Ovary (tissue), 3 donors: ENCODE measurements at regions not wholly inside any gene's neighbourhood (a gene's known extent, or its start where the extent isn't known, plus 50 kb on each side); places are given as distances from the start of the nearest gene placed in this dataset.

ENCODE experiments used
- EP300 ChIP-seq: sonication (generic); formaldehyde crosslinking; IDR thresholded peaks from one replicate; pipeline ENCODE4 v1.6.1; 2017; ENCODE audit warnings: antibody characterized with exemption
- POLR2A ChIP-seq: fragments of 450-650 bp; IDR thresholded peaks from one replicate; pipeline ENCODE4 v1.6.1; 2017; ENCODE audit warnings: antibody characterized with exemption, mild to moderate bottlenecking, moderate library complexity
- TF ChIP-seq, protein P1 (sequence below), 3 donors: fragments of 450-650 bp in 2 of 3; fragments of 200-600 bp in 1 of 3; IDR thresholded peaks; one replicate each; pipeline versions ENCODE4 v1.5.1 to v1.8.0; 2016 to 2022; ENCODE audit warnings: antibody characterized with exemption in 3 of 3, mild to moderate bottlenecking in 1 of 3
- donor health status: DM: no; HTN: no; CAD: no.

DNA sequence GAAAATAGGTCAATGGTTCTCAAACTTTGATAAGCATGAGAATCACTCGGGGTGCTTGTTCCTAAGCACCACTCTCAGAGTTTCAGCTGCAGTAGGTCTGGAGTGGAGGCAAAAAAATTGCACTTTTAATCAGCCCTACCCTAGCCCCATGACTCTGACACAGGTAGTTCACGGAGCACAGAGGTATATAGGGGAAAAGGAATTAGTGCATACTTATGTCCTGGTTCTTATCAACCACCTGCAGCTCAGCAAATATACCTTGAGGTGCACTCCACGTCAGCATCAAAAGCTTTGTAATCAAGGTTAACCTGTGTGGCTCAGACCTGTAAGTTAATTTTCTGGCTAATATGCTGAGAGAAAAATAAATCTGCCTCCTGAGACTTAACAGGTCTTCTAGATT, 138.8 kb upstream of the HMGN3 start:
- no peak for TF ChIP-seq POLR2A
- TF ChIP-seq, protein P1, sequence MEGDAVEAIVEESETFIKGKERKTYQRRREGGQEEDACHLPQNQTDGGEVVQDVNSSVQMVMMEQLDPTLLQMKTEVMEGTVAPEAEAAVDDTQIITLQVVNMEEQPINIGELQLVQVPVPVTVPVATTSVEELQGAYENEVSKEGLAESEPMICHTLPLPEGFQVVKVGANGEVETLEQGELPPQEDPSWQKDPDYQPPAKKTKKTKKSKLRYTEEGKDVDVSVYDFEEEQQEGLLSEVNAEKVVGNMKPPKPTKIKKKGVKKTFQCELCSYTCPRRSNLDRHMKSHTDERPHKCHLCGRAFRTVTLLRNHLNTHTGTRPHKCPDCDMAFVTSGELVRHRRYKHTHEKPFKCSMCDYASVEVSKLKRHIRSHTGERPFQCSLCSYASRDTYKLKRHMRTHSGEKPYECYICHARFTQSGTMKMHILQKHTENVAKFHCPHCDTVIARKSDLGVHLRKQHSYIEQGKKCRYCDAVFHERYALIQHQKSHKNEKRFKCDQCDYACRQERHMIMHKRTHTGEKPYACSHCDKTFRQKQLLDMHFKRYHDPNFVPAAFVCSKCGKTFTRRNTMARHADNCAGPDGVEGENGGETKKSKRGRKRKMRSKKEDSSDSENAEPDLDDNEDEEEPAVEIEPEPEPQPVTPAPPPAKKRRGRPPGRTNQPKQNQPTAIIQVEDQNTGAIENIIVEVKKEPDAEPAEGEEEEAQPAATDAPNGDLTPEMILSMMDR (IDR thresholded peaks at IDR 0.05): no peak
- no peak for TF ChIP-seq EP300
